OCI-LY7 (cell line): ENCODE measurements at regions not wholly inside any gene's neighbourhood (a gene's known extent, or its start where the extent isn't known, plus 50 kb on each side); places are given as distances from the start of the nearest gene placed in this dataset.

Source experiments
- BruUV-seq: library from RNA; stranded (reverse); fragments of 400-500 nt; replicated peaks from 2 replicates; lab custom pipeline; 2021; lab: Mats Ljungman, UMichigan
- CTCF ChIA-PET: fragments of 300-600 bp; sonication (Branson Sonifier 250); formaldehyde crosslinking; loops from one replicate; lab custom pipeline; 2022; ENCODE audit warnings: antibody characterized with exemption; ENCODE audit not compliant: unreplicated experiment; lab: Charles Lee
- POLR2A ChIA-PET: fragments of 300-600 bp; sonication (Branson Sonifier 250); formaldehyde crosslinking; loops from one replicate; lab custom pipeline; 2022; ENCODE audit warnings: antibody characterized with exemption; lab: Charles Lee
- DNase-seq: peaks from one replicate; pipeline ENCODE4 v3.0.0-alpha.2; 2015; ENCODE audit warnings: low spot score
- H2AFZ ChIP-seq: fragments of 200-600 bp; sonication (generic), shearing (Covaris generic); 2 replicates; pipeline ENCODE4 v1.6.1; 2014; ENCODE audit warnings: mild to moderate bottlenecking, antibody characterized with exemption, low read length, moderate library complexity
- H3K27ac ChIP-seq: fragments of 200-600 bp; sonication (generic); 2 replicates; pipeline ENCODE4 v1.5.1; 2014; ENCODE audit warnings: mixed run types, low read depth, mild to moderate bottlenecking, moderate library complexity, low read length, inconsistent platforms; ENCODE audit not compliant: poor library complexity, severe bottlenecking
- H3K36me3 ChIP-seq: fragments of 200-600 bp; sonication (generic); 2 replicates; pipeline ENCODE4 v1.6.1; 2014; ENCODE audit warnings: mild to moderate bottlenecking, antibody characterized with exemption, low read length, moderate library complexity, mixed read lengths; ENCODE audit not compliant: insufficient read depth
- H3K4me1 ChIP-seq: fragments of 200-600 bp; sonication (generic); 2 replicates; pipeline ENCODE4 v1.5.1; 2014; ENCODE audit warnings: mild to moderate bottlenecking, low read length; ENCODE audit not compliant: insufficient read depth, poor library complexity, severe bottlenecking
- H3K4me2 ChIP-seq: fragments of 200-600 bp; sonication (generic); 2 replicates; pipeline ENCODE4 v1.6.1; 2014; ENCODE audit warnings: mild to moderate bottlenecking, low read length
- H3K4me3 ChIP-seq: fragments of 200-600 bp; sonication (generic); 2 replicates; pipeline ENCODE4 v1.5.1; 2014; ENCODE audit warnings: mild to moderate bottlenecking, low read depth, low read length; ENCODE audit not compliant: poor library complexity, severe bottlenecking
- H3K79me2 ChIP-seq: fragments of 200-600 bp; sonication (generic); 2 replicates; pipeline ENCODE4 v1.6.1; 2016; ENCODE audit warnings: low read depth, mild to moderate bottlenecking, low read length, moderate library complexity, mixed read lengths; ENCODE audit not compliant: insufficient read depth
- H3K9me2 ChIP-seq: fragments of 200-600 bp; sonication (generic); 2 replicates; pipeline ENCODE4 v1.6.1; 2016; ENCODE audit warnings: mild to moderate bottlenecking, low read length, mixed read lengths; ENCODE audit not compliant: insufficient read depth
- H3K9me3 ChIP-seq: fragments of 200-600 bp; sonication (generic); 2 replicates; pipeline ENCODE4 v1.6.1; 2014; ENCODE audit warnings: mild to moderate bottlenecking, mixed run types, low read length, mixed read lengths
- H4K20me1 ChIP-seq: fragments of 200-600 bp; sonication (generic); 2 replicates; pipeline ENCODE4 v1.6.1; 2014; ENCODE audit warnings: mild to moderate bottlenecking, antibody characterized with exemption, low read length, moderate library complexity, mixed read lengths; ENCODE audit not compliant: insufficient read depth
- EZH2phosphoT487 ChIP-seq: fragments of 200-600 bp; sonication (generic); IDR thresholded peaks from 2 replicates; pipeline ENCODE4 v1.6.1; 2018; ENCODE audit warnings: low read depth, borderline replicate concordance, mild to moderate bottlenecking, mixed run types, antibody characterized with exemption, low read length, moderate library complexity, mixed read lengths
- intact Hi-C: fragments of 100-400 bp; cut with micrococcal nuclease; formaldehyde crosslinking; loops from one replicate; pipeline ENCODE4 v1.10.0; 2022; ENCODE audit not compliant: unreplicated experiment
- TF ChIP-seq, protein P1 (sequence below): fragments of 200-600 bp; sonication (generic); conservative IDR thresholded peaks from 2 replicates; pipeline ENCODE4 v1.5.1; 2014; ENCODE audit warnings: mild to moderate bottlenecking, antibody characterized with exemption, low read length, moderate library complexity, mixed read lengths

DNA sequence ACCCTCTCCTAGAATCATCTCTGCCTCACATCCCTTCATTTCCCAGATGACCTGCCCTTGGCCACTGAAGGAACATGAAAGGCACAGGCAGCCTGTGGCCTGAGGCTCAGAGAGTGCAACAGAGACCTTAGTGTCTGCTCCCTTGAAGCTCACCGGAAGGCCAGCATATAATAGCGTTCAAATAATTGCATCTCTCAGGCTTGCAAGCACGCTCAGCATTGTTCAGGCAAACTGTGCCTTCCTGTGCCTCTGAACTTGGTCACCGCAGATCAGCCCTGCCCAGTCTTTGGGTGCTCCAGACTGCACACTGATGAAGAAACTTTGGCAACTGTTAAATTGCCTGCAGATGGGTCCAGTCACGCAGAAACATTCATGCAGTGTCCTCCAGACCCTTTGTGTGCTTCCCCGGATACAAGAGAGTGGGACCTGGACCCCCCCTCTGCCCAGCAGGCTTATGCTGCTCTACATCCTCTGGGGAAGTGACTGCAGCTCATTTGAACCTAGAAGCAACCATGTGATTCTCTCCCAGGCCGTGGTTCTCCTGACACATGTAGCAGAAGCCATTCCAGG lies 216.0 kb upstream of the ANKRD55 start:
- Histone ChIP-seq H3K4me3 (no peak overlapping the region), H3K9me3 (no peaks in the 10 kb centered on the region), H4K20me1 (no peaks in the 10 kb centered on the region), H2AFZ (no peak overlapping the region), H3K4me2 (no peak overlapping the region), H3K79me2 (no peaks in the 10 kb centered on the region), H3K27ac (no peak overlapping the region), H3K4me1 (no peaks in the 10 kb centered on the region), H3K36me3 (no peaks in the 10 kb centered on the region), H3K9me2 (no peaks in the 10 kb centered on the region)
- no peak for TF ChIP-seq EZH2phosphoT487
- TF ChIP-seq, protein P1, sequence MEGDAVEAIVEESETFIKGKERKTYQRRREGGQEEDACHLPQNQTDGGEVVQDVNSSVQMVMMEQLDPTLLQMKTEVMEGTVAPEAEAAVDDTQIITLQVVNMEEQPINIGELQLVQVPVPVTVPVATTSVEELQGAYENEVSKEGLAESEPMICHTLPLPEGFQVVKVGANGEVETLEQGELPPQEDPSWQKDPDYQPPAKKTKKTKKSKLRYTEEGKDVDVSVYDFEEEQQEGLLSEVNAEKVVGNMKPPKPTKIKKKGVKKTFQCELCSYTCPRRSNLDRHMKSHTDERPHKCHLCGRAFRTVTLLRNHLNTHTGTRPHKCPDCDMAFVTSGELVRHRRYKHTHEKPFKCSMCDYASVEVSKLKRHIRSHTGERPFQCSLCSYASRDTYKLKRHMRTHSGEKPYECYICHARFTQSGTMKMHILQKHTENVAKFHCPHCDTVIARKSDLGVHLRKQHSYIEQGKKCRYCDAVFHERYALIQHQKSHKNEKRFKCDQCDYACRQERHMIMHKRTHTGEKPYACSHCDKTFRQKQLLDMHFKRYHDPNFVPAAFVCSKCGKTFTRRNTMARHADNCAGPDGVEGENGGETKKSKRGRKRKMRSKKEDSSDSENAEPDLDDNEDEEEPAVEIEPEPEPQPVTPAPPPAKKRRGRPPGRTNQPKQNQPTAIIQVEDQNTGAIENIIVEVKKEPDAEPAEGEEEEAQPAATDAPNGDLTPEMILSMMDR: no peak
- no peak for DNase-seq
- CTCF ChIA-PET: no interaction called here
- intact Hi-C loops: no loop called here
- BruUV-seq: no TSS peak
- POLR2A ChIA-PET: no interaction called here

DNA sequence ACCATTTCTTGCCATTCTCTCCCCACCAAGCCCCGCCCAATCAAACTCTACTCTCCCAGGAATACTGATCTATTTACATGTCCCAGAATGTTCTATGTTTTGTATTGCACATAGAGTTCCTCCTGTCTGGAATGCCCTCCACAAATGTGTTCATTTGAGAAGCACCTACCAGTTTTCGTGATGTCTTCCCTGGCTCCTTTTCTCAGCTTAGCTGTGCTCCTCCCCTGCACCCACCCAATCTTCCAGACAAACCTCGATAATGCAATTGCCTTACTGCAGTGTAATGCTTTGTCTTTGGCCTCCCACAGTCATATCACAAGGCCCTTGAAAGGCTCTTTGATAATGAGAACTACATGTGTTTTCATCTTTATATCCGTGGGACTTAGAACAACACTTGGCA lies 214.5 kb upstream of the ANKRD55 start:
- Histone ChIP-seq H3K9me2 (no peaks in the 10 kb centered on the region), H3K79me2 (no peaks in the 10 kb centered on the region), H3K4me2 (no peak overlapping the region), H3K9me3 (no peaks in the 10 kb centered on the region), H4K20me1 (no peaks in the 10 kb centered on the region), H3K27ac (no peak overlapping the region), H2AFZ (no peak overlapping the region), H3K4me1 (no peaks in the 10 kb centered on the region), H3K36me3 (no peaks in the 10 kb centered on the region), H3K4me3 (no peak overlapping the region)
- BruUV-seq: no TSS peak
- TF ChIP-seq, protein P1: no peak
- no peak for TF ChIP-seq EZH2phosphoT487
- ChIA-PET POLR2A (no interaction called here), CTCF (no interaction called here)
- intact Hi-C loops: no loop called here
- DNase-seq: no peak

DNA sequence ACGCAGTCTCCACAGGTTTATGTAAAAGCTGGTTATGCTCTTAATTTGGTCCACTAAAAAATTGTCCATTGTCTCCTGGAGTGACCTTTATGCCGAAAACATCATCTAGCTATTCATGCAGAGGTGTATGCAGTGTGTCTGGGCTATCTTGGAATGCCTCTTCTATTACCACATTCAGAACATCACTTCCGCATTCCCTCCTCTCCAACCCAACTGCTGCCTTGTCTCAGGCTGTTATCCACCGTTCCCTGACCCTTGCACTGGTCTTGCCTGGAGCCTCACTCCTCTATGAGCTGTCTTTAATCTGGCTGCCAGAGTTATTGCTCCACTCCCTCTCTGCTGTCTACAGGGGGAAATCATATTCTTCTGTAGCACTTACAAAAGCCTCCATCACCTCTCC lies 214.1 kb upstream of the ANKRD55 start:
- H3K4me3 ChIP-seq: no peak overlapping the region
- no peak overlapping the region for H3K27ac ChIP-seq
- no peaks in the 10 kb centered on the region for H3K9me3 ChIP-seq
- no peak for TF ChIP-seq EZH2phosphoT487
- TF ChIP-seq, protein P1: no peak
- H3K4me2 ChIP-seq: no peak overlapping the region
- DNase-seq: no peak
- no peak overlapping the region for H2AFZ ChIP-seq
- no peaks in the 10 kb centered on the region for H3K79me2 ChIP-seq
- ChIA-PET CTCF (no interaction called here), POLR2A (no interaction called here)
- BruUV-seq: no TSS peak
- H3K9me2 ChIP-seq: no peaks in the 10 kb centered on the region
- no peaks in the 10 kb centered on the region for H4K20me1 ChIP-seq
- H3K4me1 ChIP-seq: no peaks in the 10 kb centered on the region
- intact Hi-C loops: no loop called here
- H3K36me3 ChIP-seq: no peaks in the 10 kb centered on the region
